ENCODE measurements at regions not wholly inside any gene's neighbourhood (a gene's known extent, or its start where the extent isn't known, plus 50 kb on each side); places are given as distances from the start of the nearest gene placed in this dataset.

- no peak for FAIRE-seq
- H3K36me3 ChIP-seq (ENCODE audit: control insufficient read depth, insufficient read depth, low read length) = no peaks in the 10 kb centered on the region
- H3K4me3 ChIP-seq (ENCODE audit: low read depth, low read length) = no peak overlapping the region
- DNase-seq (ENCODE audit: low read depth) = peak; percentile 83
- TF ChIP-seq, protein P1, sequence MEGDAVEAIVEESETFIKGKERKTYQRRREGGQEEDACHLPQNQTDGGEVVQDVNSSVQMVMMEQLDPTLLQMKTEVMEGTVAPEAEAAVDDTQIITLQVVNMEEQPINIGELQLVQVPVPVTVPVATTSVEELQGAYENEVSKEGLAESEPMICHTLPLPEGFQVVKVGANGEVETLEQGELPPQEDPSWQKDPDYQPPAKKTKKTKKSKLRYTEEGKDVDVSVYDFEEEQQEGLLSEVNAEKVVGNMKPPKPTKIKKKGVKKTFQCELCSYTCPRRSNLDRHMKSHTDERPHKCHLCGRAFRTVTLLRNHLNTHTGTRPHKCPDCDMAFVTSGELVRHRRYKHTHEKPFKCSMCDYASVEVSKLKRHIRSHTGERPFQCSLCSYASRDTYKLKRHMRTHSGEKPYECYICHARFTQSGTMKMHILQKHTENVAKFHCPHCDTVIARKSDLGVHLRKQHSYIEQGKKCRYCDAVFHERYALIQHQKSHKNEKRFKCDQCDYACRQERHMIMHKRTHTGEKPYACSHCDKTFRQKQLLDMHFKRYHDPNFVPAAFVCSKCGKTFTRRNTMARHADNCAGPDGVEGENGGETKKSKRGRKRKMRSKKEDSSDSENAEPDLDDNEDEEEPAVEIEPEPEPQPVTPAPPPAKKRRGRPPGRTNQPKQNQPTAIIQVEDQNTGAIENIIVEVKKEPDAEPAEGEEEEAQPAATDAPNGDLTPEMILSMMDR (IDR thresholded peaks at IDR 0.05; ENCODE audit: insufficient read depth, low read length, severe bottlenecking) = no peak
- H3K27me3 ChIP-seq (ENCODE audit: control insufficient read depth, insufficient read depth, low read length) = no peaks in the 10 kb centered on the region
Observed at GRCh38 chr4:85153221-85153620, 186.7 kb upstream of the WDFY3 start.

DNA sequence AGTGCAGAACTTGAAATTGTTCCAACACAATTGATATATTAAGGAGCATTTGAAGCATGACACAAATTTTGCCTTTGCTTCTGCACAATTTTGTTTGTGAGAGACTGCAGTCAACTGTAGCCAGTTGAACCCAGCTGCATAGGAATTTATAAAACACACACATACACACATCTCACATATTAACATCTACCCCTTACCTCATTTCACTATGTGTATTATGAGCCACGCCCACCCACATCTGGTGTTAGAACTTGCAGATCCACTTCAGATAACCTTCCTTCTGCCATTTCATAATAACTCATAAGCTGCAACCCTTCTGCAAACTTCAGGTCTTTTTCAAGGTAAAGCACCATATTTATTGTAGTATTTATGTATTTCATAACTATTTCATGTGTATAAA lies 188.1 kb upstream of the WDFY3 start:
- FAIRE-seq (no peak), DNase-seq (ENCODE audit: low read depth) (peak; percentile 26)

GRCh38 chr4:85165808-85166207 lies 199.3 kb upstream of the WDFY3 start:
- Histone ChIP-seq H3K36me3 (ENCODE audit: control insufficient read depth, insufficient read depth, low read length) (no peaks in the 10 kb centered on the region), H3K4me3 (ENCODE audit: low read depth, low read length) (no peak overlapping the region), H3K27me3 (ENCODE audit: control insufficient read depth, insufficient read depth, low read length) (no peaks in the 10 kb centered on the region)
- TF ChIP-seq, protein P1 (IDR thresholded peaks at IDR 0.05; ENCODE audit: insufficient read depth, low read length, severe bottlenecking) = peak; percentile 22
- DNase-seq (ENCODE audit: low read depth) (no peak), FAIRE-seq (no peak)

More for the DNA sequence above, 188.1 kb upstream of the WDFY3 start:
- TF ChIP-seq, protein P1 (IDR thresholded peaks at IDR 0.05; ENCODE audit: insufficient read depth, low read length, severe bottlenecking) = no peak
- no peaks in the 10 kb centered on the region for H3K36me3 ChIP-seq (ENCODE audit: control insufficient read depth, insufficient read depth, low read length)
- no peaks in the 10 kb centered on the region for H3K27me3 ChIP-seq (ENCODE audit: control insufficient read depth, insufficient read depth, low read length)
- H3K4me3 ChIP-seq (ENCODE audit: low read depth, low read length) = no peak overlapping the region

GRCh38 chr4:85166318-85166717 lies 199.8 kb upstream of the WDFY3 start:
- Histone ChIP-seq H3K36me3 (ENCODE audit: control insufficient read depth, insufficient read depth, low read length) (no peaks in the 10 kb centered on the region), H3K4me3 (ENCODE audit: low read depth, low read length) (no peak overlapping the region), H3K27me3 (ENCODE audit: control insufficient read depth, insufficient read depth, low read length) (no peaks in the 10 kb centered on the region)
- TF ChIP-seq, protein P1 (IDR thresholded peaks at IDR 0.05; ENCODE audit: insufficient read depth, low read length, severe bottlenecking) = no peak
- no peak for DNase-seq (ENCODE audit: low read depth)
- no peak for FAIRE-seq

DNA sequence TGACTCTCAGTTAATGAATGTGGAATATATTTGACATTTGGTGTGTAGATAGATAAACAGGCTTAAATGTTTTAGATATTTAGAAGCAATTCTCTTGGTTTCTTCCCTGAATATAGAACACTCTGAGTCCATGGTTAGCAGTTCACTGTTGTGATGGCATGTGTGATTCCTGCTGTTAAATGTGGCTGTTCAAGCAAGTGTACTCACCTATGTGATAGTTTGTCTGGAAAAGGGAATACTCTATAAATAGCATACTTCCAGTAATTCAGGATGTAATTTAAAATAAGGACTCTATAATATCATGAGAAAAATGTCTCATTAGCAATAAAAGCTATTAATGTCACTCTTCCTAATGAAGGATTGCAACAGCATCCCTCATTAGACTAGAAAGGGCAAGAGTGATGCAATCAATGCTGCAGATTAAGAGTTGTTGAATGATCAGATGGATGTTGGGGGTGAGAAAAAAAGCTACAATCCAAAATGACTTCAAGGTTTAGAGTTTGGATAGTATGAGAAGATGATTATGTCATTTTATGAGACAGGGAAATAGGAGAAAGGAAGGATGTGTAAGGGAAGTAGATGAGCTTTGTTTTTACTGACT lies 201.8 kb upstream of the WDFY3 start:
- TF ChIP-seq, protein P1 (IDR thresholded peaks at IDR 0.05; ENCODE audit: insufficient read depth, low read length, severe bottlenecking) = no peak
- Histone ChIP-seq H3K27me3 (ENCODE audit: control insufficient read depth, insufficient read depth, low read length) (no peaks in the 10 kb centered on the region), H3K4me3 (ENCODE audit: low read depth, low read length) (no peak overlapping the region), H3K36me3 (ENCODE audit: control insufficient read depth, insufficient read depth, low read length) (no peaks in the 10 kb centered on the region)
- DNase-seq (ENCODE audit: low read depth) (no peak), FAIRE-seq (no peak)

GRCh38 chr4:85170241-85170640 lies 203.8 kb upstream of the WDFY3 start:
- DNase-seq (ENCODE audit: low read depth) (peak; percentile 82), FAIRE-seq (no peak)
- Histone ChIP-seq H3K36me3 (ENCODE audit: control insufficient read depth, insufficient read depth, low read length) (no peaks in the 10 kb centered on the region), H3K27me3 (ENCODE audit: control insufficient read depth, insufficient read depth, low read length) (no peaks in the 10 kb centered on the region), H3K4me3 (ENCODE audit: low read depth, low read length) (no peak overlapping the region)
- TF ChIP-seq, protein P1 (IDR thresholded peaks at IDR 0.05; ENCODE audit: insufficient read depth, low read length, severe bottlenecking) = no peak

Measured in bronchial epithelial cell (primary cell).